ENCODE measurements at regions not wholly inside any gene's neighbourhood (a gene's known extent, or its start where the extent isn't known, plus 50 kb on each side); places are given as distances from the start of the nearest gene placed in this dataset.

GRCh38 chr4:28948501-28948900 lies 1771.7 kb upstream of the PCDH7 start:
- Histone ChIP-seq H3K4me3 (ENCODE audit: low read depth in 2 of 2, low read length in 1 of 2) (no peak overlapping the region), H3K9me2 (no peaks in the 10 kb centered on the region), H3K9me3 (no peaks in the 10 kb centered on the region), H3K4me1 (ENCODE audit: control insufficient read depth in 1 of 2, insufficient read depth in 2 of 2, low read depth in 1 of 2, low read length in 1 of 2) (no peaks in the 10 kb centered on the region), H3K27me3 (ENCODE audit: insufficient read depth) (no peaks in the 10 kb centered on the region), H3K79me2 (ENCODE audit: insufficient read depth) (no peaks in the 10 kb centered on the region), H3F3A (replicated peaks; ENCODE audit: insufficient read depth) (no peaks in the 10 kb centered on the region), H3K27ac (ENCODE audit: low read depth in 2 of 2, low read length in 1 of 2) (no peak overlapping the region), H4K20me1 (ENCODE audit: insufficient read depth) (no peaks in the 10 kb centered on the region), H3K4me2 (no peak overlapping the region), H3K9ac (no peak overlapping the region), H3K36me3 (replicated peaks in 1 of 2; ENCODE audit: control insufficient read depth in 1 of 2, insufficient read depth in 2 of 2, low read length in 1 of 2) (no peaks in the 10 kb centered on the region), H2AFZ (ENCODE audit: low read depth) (no peak overlapping the region)
- CTCF ChIA-PET, result no interaction called here
- POLR2A ChIA-PET, result no interaction called here
- WGBS (ENCODE audit: low lambda C conversion rate), result 1% methylated on average over 2 of the region's 2 CpGs
- TF ChIP-seq EP300 (IDR thresholded peaks at IDR 0.05; ENCODE audit: borderline replicate concordance in 1 of 2, low read depth in 1 of 2, low read length in 1 of 2) (no peak), ELF1 (IDR thresholded peaks at IDR 0.05) (no peak), USF1 (IDR thresholded peaks at IDR 0.05; ENCODE audit: borderline replicate concordance, low read depth) (no peak), FOXJ3 (CRISPR knock-in tag; IDR thresholded peaks at IDR 0.05) (no peak), GABPA (IDR thresholded peaks at IDR 0.05; ENCODE audit: low read depth) (no peak), GATA2 (CRISPR knock-in tag; IDR thresholded peaks at IDR 0.05) (no peak), NFIC (IDR thresholded peaks at IDR 0.05; ENCODE audit: borderline replicate concordance) (no peak), NRF1 (IDR thresholded peaks at IDR 0.05; ENCODE audit: low read depth, low read length) (no peak), RCOR1 (IDR thresholded peaks at IDR 0.05; ENCODE audit: low read length) (no peak), EZH2phosphoT487 (IDR thresholded peaks at IDR 0.05; ENCODE audit: borderline replicate concordance, low read depth) (no peak), PBX3 (IDR thresholded peaks at IDR 0.05) (no peak), CHD2 (IDR thresholded peaks at IDR 0.05; ENCODE audit: low read length, partially characterized antibody) (no peak), SMC3 (IDR thresholded peaks at IDR 0.05; ENCODE audit: low read depth, low read length) (no peak), TEAD4 (IDR thresholded peaks at IDR 0.05; ENCODE audit: borderline replicate concordance, insufficient read depth) (no peak)
- TF ChIP-seq, protein P1, sequence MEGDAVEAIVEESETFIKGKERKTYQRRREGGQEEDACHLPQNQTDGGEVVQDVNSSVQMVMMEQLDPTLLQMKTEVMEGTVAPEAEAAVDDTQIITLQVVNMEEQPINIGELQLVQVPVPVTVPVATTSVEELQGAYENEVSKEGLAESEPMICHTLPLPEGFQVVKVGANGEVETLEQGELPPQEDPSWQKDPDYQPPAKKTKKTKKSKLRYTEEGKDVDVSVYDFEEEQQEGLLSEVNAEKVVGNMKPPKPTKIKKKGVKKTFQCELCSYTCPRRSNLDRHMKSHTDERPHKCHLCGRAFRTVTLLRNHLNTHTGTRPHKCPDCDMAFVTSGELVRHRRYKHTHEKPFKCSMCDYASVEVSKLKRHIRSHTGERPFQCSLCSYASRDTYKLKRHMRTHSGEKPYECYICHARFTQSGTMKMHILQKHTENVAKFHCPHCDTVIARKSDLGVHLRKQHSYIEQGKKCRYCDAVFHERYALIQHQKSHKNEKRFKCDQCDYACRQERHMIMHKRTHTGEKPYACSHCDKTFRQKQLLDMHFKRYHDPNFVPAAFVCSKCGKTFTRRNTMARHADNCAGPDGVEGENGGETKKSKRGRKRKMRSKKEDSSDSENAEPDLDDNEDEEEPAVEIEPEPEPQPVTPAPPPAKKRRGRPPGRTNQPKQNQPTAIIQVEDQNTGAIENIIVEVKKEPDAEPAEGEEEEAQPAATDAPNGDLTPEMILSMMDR (IDR thresholded peaks at IDR 0.05), result no peak
- TF ChIP-seq, protein P2, sequence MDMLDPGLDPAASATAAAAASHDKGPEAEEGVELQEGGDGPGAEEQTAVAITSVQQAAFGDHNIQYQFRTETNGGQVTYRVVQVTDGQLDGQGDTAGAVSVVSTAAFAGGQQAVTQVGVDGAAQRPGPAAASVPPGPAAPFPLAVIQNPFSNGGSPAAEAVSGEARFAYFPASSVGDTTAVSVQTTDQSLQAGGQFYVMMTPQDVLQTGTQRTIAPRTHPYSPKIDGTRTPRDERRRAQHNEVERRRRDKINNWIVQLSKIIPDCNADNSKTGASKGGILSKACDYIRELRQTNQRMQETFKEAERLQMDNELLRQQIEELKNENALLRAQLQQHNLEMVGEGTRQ (IDR thresholded peaks at IDR 0.05; ENCODE audit: borderline replicate concordance, low read depth, low read length), result no peak
- no peak for DNase-seq

Data from SK-N-SH (cell line).